Peyer's patch (tissue), 4 donors: ENCODE measurements at regions not wholly inside any gene's neighbourhood (a gene's known extent, or its start where the extent isn't known, plus 50 kb on each side); places are given as distances from the start of the nearest gene placed in this dataset.

Experiments used
- DNase-seq, 3 donors: peaks; one replicate each; pipeline ENCODE4 v3.0.0-alpha.2; 2017 to 2019
- H3K27ac ChIP-seq, 4 donors: fragments of 200-600 bp; sonication (generic); one replicate each; pipeline ENCODE4 v1.5.1; 2016 to 2019
- H3K27me3 ChIP-seq, 2 donors: fragments of 200-600 bp; sonication (generic); one replicate each; pipeline ENCODE4 v1.5.1; 2019
- H3K36me3 ChIP-seq, 3 donors: fragments of 200-600 bp; sonication (generic); one replicate each; pipeline ENCODE4 v1.5.1; 2016 to 2019
- H3K4me1 ChIP-seq, 4 donors: fragments of 200-600 bp; sonication (generic); one replicate each; pipeline ENCODE4 v1.5.1; 2016 to 2019
- H3K4me3 ChIP-seq, 4 donors: fragments of 200-600 bp; sonication (generic); 1 replicate in 3 of 4; 2 replicates in 1 of 4; pipeline ENCODE4 v1.5.1; 2016 to 2019; ENCODE audit warnings: mild to moderate bottlenecking in 1 of 4
- H3K9me3 ChIP-seq, 4 donors: fragments of 200-600 bp; sonication (generic); one replicate each; pipeline ENCODE4 v1.5.1; 2016 to 2019; ENCODE audit warnings: mild to moderate bottlenecking in 1 of 4
- POLR2A ChIP-seq, 2 donors: fragments of 450-650 bp; IDR thresholded peaks; one replicate each; pipeline ENCODE4 v1.5.1; 2017; ENCODE audit warnings: antibody characterized with exemption in 2 of 2, mild to moderate bottlenecking in 2 of 2, moderate library complexity in 2 of 2
- TF ChIP-seq, protein P1 (sequence below), 6 experiments: fragments of 450-650 bp in 4 of 6; fragments of 200-600 bp in 2 of 6; sonication (generic) in 1 of 6; IDR thresholded peaks; one replicate each; pipeline ENCODE4 v1.5.1; 2017 to 2019; ENCODE audit warnings: antibody characterized with exemption in 6 of 6, mild to moderate bottlenecking in 3 of 6, moderate library complexity in 1 of 6

DNA sequence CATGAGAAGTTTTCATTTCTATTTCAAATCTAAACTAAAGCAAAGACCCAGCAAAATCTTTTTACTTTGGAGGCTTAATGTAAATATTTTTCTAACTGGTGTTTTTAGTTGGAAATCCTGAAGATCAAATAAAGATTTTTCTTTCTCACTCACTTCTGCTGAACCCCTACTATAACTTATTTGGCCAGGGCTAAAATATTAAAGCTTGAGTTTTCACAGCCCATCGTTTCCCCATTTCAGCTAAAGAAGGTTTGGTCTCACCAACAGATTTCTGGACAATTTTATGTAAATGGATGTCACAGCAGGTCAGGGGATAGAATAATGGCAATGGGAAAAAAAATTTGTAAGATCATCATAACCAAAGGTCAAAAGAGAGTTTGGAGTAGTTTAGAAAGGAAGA lies 92.7 kb upstream of the DCN start:
- no peaks in the 10 kb centered on the region for H3K27me3 ChIP-seq
- H3K9me3 ChIP-seq, result no peaks in the 10 kb centered on the region
- TF ChIP-seq POLR2A (IDR thresholded peaks at IDR 0.05), result no peak
- TF ChIP-seq, protein P1, sequence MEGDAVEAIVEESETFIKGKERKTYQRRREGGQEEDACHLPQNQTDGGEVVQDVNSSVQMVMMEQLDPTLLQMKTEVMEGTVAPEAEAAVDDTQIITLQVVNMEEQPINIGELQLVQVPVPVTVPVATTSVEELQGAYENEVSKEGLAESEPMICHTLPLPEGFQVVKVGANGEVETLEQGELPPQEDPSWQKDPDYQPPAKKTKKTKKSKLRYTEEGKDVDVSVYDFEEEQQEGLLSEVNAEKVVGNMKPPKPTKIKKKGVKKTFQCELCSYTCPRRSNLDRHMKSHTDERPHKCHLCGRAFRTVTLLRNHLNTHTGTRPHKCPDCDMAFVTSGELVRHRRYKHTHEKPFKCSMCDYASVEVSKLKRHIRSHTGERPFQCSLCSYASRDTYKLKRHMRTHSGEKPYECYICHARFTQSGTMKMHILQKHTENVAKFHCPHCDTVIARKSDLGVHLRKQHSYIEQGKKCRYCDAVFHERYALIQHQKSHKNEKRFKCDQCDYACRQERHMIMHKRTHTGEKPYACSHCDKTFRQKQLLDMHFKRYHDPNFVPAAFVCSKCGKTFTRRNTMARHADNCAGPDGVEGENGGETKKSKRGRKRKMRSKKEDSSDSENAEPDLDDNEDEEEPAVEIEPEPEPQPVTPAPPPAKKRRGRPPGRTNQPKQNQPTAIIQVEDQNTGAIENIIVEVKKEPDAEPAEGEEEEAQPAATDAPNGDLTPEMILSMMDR (IDR thresholded peaks at IDR 0.05), result no peak
- H3K36me3 ChIP-seq, result no peaks in the 10 kb centered on the region
- DNase-seq, result no peak
- no peak overlapping the region for H3K4me3 ChIP-seq
- H3K4me1 ChIP-seq, result no peaks in the 10 kb centered on the region
- H3K27ac ChIP-seq, result peak overlapping the region in 1 of 4 donors; percentile 58

DNA sequence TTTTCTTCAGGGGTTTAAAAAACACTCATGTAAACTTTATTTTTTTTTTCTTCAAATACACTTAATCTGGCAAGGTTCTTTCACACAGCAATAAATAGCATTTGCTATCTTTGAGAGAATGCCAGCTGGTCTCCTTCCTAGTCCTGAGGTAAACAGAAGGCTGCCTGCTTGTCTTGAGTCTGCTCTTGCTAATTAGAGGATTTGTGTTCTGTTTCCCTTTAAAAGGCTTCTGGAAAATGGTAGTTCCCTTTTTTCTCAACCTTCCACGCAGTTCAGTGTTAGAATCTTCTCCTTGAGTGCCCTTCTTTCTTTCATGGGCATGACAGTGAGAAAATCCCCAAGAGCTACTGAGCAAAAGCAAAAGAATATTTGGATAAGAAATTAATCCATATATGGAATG lies 92.3 kb upstream of the DCN start:
- no peaks in the 10 kb centered on the region for H3K9me3 ChIP-seq
- no peaks in the 10 kb centered on the region for H3K27me3 ChIP-seq
- no peak for DNase-seq
- no peaks in the 10 kb centered on the region for H3K4me1 ChIP-seq
- peak overlapping the region in 2 of 4 donors; percentile 13 to 58 for H3K27ac ChIP-seq
- no peak overlapping the region for H3K4me3 ChIP-seq
- TF ChIP-seq POLR2A (IDR thresholded peaks at IDR 0.05), result no peak
- TF ChIP-seq, protein P1 (IDR thresholded peaks at IDR 0.05), result no peak
- H3K36me3 ChIP-seq, result no peaks in the 10 kb centered on the region

DNA sequence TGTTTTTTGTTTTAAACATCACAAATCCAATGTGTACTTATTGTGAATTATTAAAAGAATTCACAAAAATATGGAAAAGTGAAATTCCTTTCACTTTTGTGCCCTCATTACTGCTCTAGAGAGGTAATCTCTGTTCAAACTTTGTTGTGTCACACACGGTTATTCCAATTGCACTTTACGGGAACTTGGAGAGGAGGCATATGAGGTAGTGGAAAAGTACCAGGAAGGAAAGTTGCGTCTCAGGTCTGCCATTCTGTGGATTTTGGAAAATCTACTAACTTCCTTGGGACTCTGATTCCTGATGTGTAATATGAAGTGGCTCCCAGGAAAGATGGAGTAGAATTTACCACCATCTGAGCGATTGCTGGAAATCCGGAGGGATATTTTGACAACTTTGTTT lies 90.9 kb upstream of the DCN start:
- Histone ChIP-seq H3K27ac (peak overlapping the region in 3 of 4 donors; percentile 3 to 58 (median 12)), H3K27me3 (no peaks in the 10 kb centered on the region), H3K4me1 (no peaks in the 10 kb centered on the region), H3K9me3 (no peaks in the 10 kb centered on the region), H3K4me3 (no peak overlapping the region), H3K36me3 (no peaks in the 10 kb centered on the region)
- no peak for DNase-seq
- TF ChIP-seq, protein P1 (IDR thresholded peaks at IDR 0.05), result no peak

GRCh38 chr12:91272461-91273063 lies 89.9 kb upstream of the DCN start:
- Histone ChIP-seq H3K27ac (peak overlapping the region in 1 of 4 donors; percentile 58), H3K27me3 (no peaks in the 10 kb centered on the region), H3K4me3 (no peak overlapping the region), H3K36me3 (no peaks in the 10 kb centered on the region), H3K9me3 (no peaks in the 10 kb centered on the region), H3K4me1 (no peaks in the 10 kb centered on the region)
- TF ChIP-seq, protein P1 (IDR thresholded peaks at IDR 0.05), result no peak
- no peak for TF ChIP-seq POLR2A (IDR thresholded peaks at IDR 0.05)
- peak in 2 of 3 donors; percentile 49 to 52 for DNase-seq

- H3K27me3 ChIP-seq, result no peaks in the 10 kb centered on the region
- no peaks in the 10 kb centered on the region for H3K9me3 ChIP-seq
- no peak overlapping the region for H3K27ac ChIP-seq
- H3K4me3 ChIP-seq, result no peak overlapping the region
- H3K36me3 ChIP-seq, result no peaks in the 10 kb centered on the region
- H3K4me1 ChIP-seq, result no peaks in the 10 kb centered on the region
- no peak for TF ChIP-seq POLR2A (IDR thresholded peaks at IDR 0.05)
- TF ChIP-seq, protein P1 (IDR thresholded peaks at IDR 0.05), result no peak
- no peak for DNase-seq
Measured at GRCh38 chr12:91271185-91271584, 88.6 kb upstream of the DCN start.

DNA sequence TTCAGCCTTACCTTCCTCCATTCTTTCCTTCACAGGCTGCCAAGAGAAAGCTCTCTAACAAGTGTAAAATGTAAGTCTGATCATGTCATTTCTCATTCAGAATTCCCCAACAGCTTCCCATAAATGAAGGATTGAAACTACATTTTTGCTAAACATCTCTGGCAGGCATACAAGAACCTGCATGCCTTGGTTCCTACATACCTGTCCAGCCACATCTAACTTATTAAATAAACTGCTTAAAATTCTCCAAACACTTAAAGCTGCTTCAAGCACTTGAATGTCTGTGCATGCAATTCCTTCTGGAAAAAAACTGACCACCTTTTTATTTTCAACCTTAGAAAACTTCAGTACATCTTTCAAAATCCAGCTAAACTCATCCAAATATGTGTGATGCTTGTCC lies 84.4 kb upstream of the DCN start:
- no peaks in the 10 kb centered on the region for H3K36me3 ChIP-seq
- no peak overlapping the region for H3K4me3 ChIP-seq
- H3K27me3 ChIP-seq, result no peaks in the 10 kb centered on the region
- no peak for DNase-seq
- no peak overlapping the region for H3K27ac ChIP-seq
- no peak for TF ChIP-seq POLR2A (IDR thresholded peaks at IDR 0.05)
- TF ChIP-seq, protein P1 (IDR thresholded peaks at IDR 0.05), result no peak
- H3K9me3 ChIP-seq, result no peaks in the 10 kb centered on the region
- H3K4me1 ChIP-seq, result no peaks in the 10 kb centered on the region
